H9 (cell line): ENCODE measurements at regions not wholly inside any gene's neighbourhood (a gene's known extent, or its start where the extent isn't known, plus 50 kb on each side); places are given as distances from the start of the nearest gene placed in this dataset.
"Not testable (repeated sequence)": the region's sequence is repeated elsewhere in the genome, so short reads cannot be mapped to it uniquely, and the experiment has no call there.

ENCODE experiments used
- DNase-seq: peaks from one replicate; pipeline ENCODE4 v3.0.0-alpha.2; 2017
- H2AFZ ChIP-seq: one replicate; pipeline ENCODE4 v1.6.1; 2013; ENCODE audit warnings: mild to moderate bottlenecking, low read length, control low read depth, moderate library complexity
- H2AK5ac ChIP-seq: 2 replicates; pipeline ENCODE4 v1.6.1; 2013; ENCODE audit warnings: low read length, control low read depth, mixed read lengths; ENCODE audit not compliant: insufficient read length
- H2BK120ac ChIP-seq: one replicate; pipeline ENCODE4 v1.6.1; 2013; ENCODE audit warnings: low read depth, mild to moderate bottlenecking, low read length, control low read depth, inconsistent platforms; ENCODE audit not compliant: poor library complexity, severe bottlenecking
- H2BK12ac ChIP-seq: 2 replicates; pipeline ENCODE4 v1.6.1; 2013; ENCODE audit warnings: low read length, control low read depth, mixed read lengths, low read depth; ENCODE audit not compliant: insufficient read length
- H2BK15ac ChIP-seq: 2 replicates; pipeline ENCODE4 v1.6.1; 2013; ENCODE audit warnings: low read depth, low read length, control low read depth
- H2BK20ac ChIP-seq: one replicate; pipeline ENCODE4 v1.6.1; 2013; ENCODE audit warnings: low read depth, mild to moderate bottlenecking, low read length, control low read depth, inconsistent platforms; ENCODE audit not compliant: poor library complexity, severe bottlenecking
- H2BK5ac ChIP-seq: 2 replicates; pipeline ENCODE4 v1.6.1; 2013; ENCODE audit warnings: low read length, control low read depth, mixed read lengths; ENCODE audit not compliant: insufficient read length
- H3K14ac ChIP-seq: 2 replicates; pipeline ENCODE4 v1.6.1; 2013; ENCODE audit warnings: low read length, control low read depth; ENCODE audit not compliant: insufficient read depth
- H3K18ac ChIP-seq: 2 replicates; pipeline ENCODE4 v1.6.1; 2013; ENCODE audit warnings: low read depth, mild to moderate bottlenecking, mixed read lengths, low read length, control low read depth; ENCODE audit not compliant: insufficient read length
- H3K23ac ChIP-seq: 2 replicates; pipeline ENCODE4 v1.6.1; 2013; ENCODE audit warnings: low read length, control low read depth, mixed read lengths, low read depth; ENCODE audit not compliant: insufficient read length
- H3K23me2 ChIP-seq: 2 replicates; pipeline ENCODE4 v1.6.1; 2013; ENCODE audit warnings: low read depth, mild to moderate bottlenecking, mixed read lengths, low read length, control low read depth; ENCODE audit not compliant: insufficient read length, poor library complexity, severe bottlenecking
- H3K27ac ChIP-seq: 2 replicates; pipeline ENCODE4 v1.5.1; 2013; ENCODE audit warnings: low read length, control low read depth, mixed read lengths, low read depth; ENCODE audit not compliant: insufficient read length
- H3K27me3 ChIP-seq: 2 replicates; pipeline ENCODE4 v1.6.1; 2013; ENCODE audit warnings: low read length, control low read depth, inconsistent platforms; ENCODE audit not compliant: insufficient read depth
- H3K4ac ChIP-seq: 2 replicates; pipeline ENCODE4 v1.6.1; 2013; ENCODE audit warnings: low read depth, mild to moderate bottlenecking, control low read depth, inconsistent platforms, low read length, moderate library complexity
- H3K4me1 ChIP-seq: 2 replicates; pipeline ENCODE4 v1.6.1; 2013; ENCODE audit warnings: low read length, control low read depth, inconsistent platforms; ENCODE audit not compliant: insufficient read depth
- H3K4me2 ChIP-seq: 2 replicates; pipeline ENCODE4 v1.6.1; 2013; ENCODE audit warnings: low read length, control low read depth, mixed read lengths; ENCODE audit not compliant: insufficient read length, insufficient read depth
- H3K56ac ChIP-seq: 2 replicates; pipeline ENCODE4 v1.6.1; 2013; ENCODE audit warnings: low read depth, mild to moderate bottlenecking, mixed read lengths, low read length, control low read depth; ENCODE audit not compliant: insufficient read length
- H3K79me1 ChIP-seq: 2 replicates; pipeline ENCODE4 v1.6.1; 2013; ENCODE audit warnings: low read depth, mild to moderate bottlenecking, moderate library complexity, low read length, control low read depth, inconsistent platforms; ENCODE audit not compliant: insufficient read depth, poor library complexity, severe bottlenecking
- H3K79me2 ChIP-seq: 2 replicates; pipeline ENCODE4 v1.6.1; 2013; ENCODE audit warnings: low read length, control low read depth, inconsistent platforms; ENCODE audit not compliant: insufficient read depth
- H3K9ac ChIP-seq: 2 replicates; pipeline ENCODE4 v1.6.1; 2013; ENCODE audit warnings: low read length, control low read depth, mixed read lengths; ENCODE audit not compliant: insufficient read length; ENCODE audit errors: extremely low read depth
- H3K9me3 ChIP-seq: one replicate; pipeline ENCODE4 v1.6.1; 2013; ENCODE audit warnings: low read depth, low read length, inconsistent platforms; ENCODE audit not compliant: control insufficient read depth
- H3T11ph ChIP-seq: one replicate; pipeline ENCODE4 v1.6.1; 2013; ENCODE audit warnings: mild to moderate bottlenecking, low read length, control low read depth, inconsistent platforms
- H4K20me1 ChIP-seq: one replicate; pipeline ENCODE4 v1.6.1; 2013; ENCODE audit not compliant: control insufficient read depth, insufficient read length, insufficient read depth
- H4K5ac ChIP-seq: 2 replicates; pipeline ENCODE4 v1.6.1; 2013; ENCODE audit warnings: low read depth, mild to moderate bottlenecking, mixed read lengths, low read length, control low read depth; ENCODE audit not compliant: insufficient read length
- H4K8ac ChIP-seq: replicated peaks from 2 replicates; pipeline ENCODE4 v1.6.1; 2013; ENCODE audit warnings: low read length, control low read depth, mixed read lengths, low read depth; ENCODE audit not compliant: insufficient read length
- H4K91ac ChIP-seq: 2 replicates; pipeline ENCODE4 v1.6.1; 2013; ENCODE audit warnings: low read depth, mild to moderate bottlenecking, moderate library complexity, mixed read lengths, low read length, control low read depth; ENCODE audit not compliant: insufficient read length
- H3K27ac Mint-ChIP-seq, 3 experiments: 2 replicates in 2 of 3; 3 replicates in 1 of 3; pipeline ENCODE4 v1.8.0; 2020 to 2021; ENCODE audit warnings: mixed read lengths in 3 of 3, mild to moderate bottlenecking in 1 of 3, moderate library complexity in 1 of 3
- H3K27me3 Mint-ChIP-seq: 2 replicates; pipeline ENCODE4 v1.8.0; 2021; ENCODE audit warnings: low read depth, mild to moderate bottlenecking, moderate library complexity, mixed read lengths
- H3K36me3 Mint-ChIP-seq, 3 experiments: 2 replicates in 2 of 3; 3 replicates in 1 of 3; pipeline ENCODE4 v1.8.0; 2020 to 2021; ENCODE audit warnings: low read depth in 3 of 3, mixed read lengths in 3 of 3; ENCODE audit not compliant: insufficient read depth in 1 of 3
- H3K4me1 Mint-ChIP-seq, 2 experiments: 2 replicates each; pipeline ENCODE4 v1.8.0; 2020; ENCODE audit warnings: mixed read lengths in 2 of 2
- H3K4me3 Mint-ChIP-seq, 2 experiments: 2 replicates in 1 of 2; 3 replicates in 1 of 2; pipeline ENCODE4 v1.8.0; 2020 to 2021; ENCODE audit warnings: mild to moderate bottlenecking in 2 of 2, mixed read lengths in 2 of 2, moderate library complexity in 1 of 2
- H3K9me3 Mint-ChIP-seq, 2 experiments: 2 replicates in 1 of 2; 3 replicates in 1 of 2; pipeline ENCODE4 v1.8.0; 2020; ENCODE audit warnings: mild to moderate bottlenecking in 2 of 2, mixed read lengths in 2 of 2, moderate library complexity in 1 of 2
- CTCF ChIP-seq: fragments of 200-600 bp; sonication (generic); conservative IDR thresholded peaks from 3 replicates; pipeline ENCODE4 v1.8.0; 2021; ENCODE audit warnings: antibody characterized with exemption, mild to moderate bottlenecking
- WGBS: extraction: QIAGEN DNeasy Blood & Tissue Kit; methylation state at CpG from one replicate; pipeline ENCODE4 v1.1.7; 2013; ENCODE audit warnings: missing lambda C conversion rate, low lambda C conversion rate, mixed read lengths; ENCODE audit not compliant: insufficient read length; ENCODE audit errors: extremely low coverage; 5-methylcytosine and 5-hydroxymethylcytosine counted together

GRCh38 chr5:163917747-163918146 is 412.3 kb downstream of the MAT2B start:
- no peak overlapping the region for H3T11ph ChIP-seq
- H3K9me3 Mint-ChIP-seq: peaks cover 13 to 20% of the 10 kb centered on the region in 2 experiments
- H3K14ac ChIP-seq: no peak overlapping the region
- TF ChIP-seq CTCF: no peak
- H3K27me3 ChIP-seq: no peaks in the 10 kb centered on the region
- H4K91ac ChIP-seq: no peak overlapping the region
- H3K27me3 Mint-ChIP-seq: no peaks in the 10 kb centered on the region
- peaks cover 5 to 16% (median 9%) of the 10 kb centered on the region in 3 experiments; a peak in 6 of 7 replicates for H3K36me3 Mint-ChIP-seq
- H3K9ac ChIP-seq: no peak overlapping the region
- no peak overlapping the region for H3K4me2 ChIP-seq
- no CpG with 5 or more reads among the region's 1 CpG for WGBS
- H3K18ac ChIP-seq: no peak overlapping the region
- no peak overlapping the region for H2AK5ac ChIP-seq
- H3K23me2 ChIP-seq: no peaks in the 10 kb centered on the region
- no peak overlapping the region for H3K23ac ChIP-seq
- H3K79me2 ChIP-seq: no peaks in the 10 kb centered on the region
- H2BK15ac ChIP-seq: no peak overlapping the region
- H3K4me3 Mint-ChIP-seq: no peak overlapping the region
- no peak overlapping the region for H4K5ac ChIP-seq
- no peaks in the 10 kb centered on the region for H3K79me1 ChIP-seq
- no peaks in the 10 kb centered on the region for H4K20me1 ChIP-seq
- H3K56ac ChIP-seq: no peak overlapping the region
- H3K9me3 ChIP-seq: no peaks in the 10 kb centered on the region
- no peak overlapping the region for H2BK120ac ChIP-seq
- H3K4ac ChIP-seq: no peak overlapping the region
- no peak overlapping the region for H3K27ac ChIP-seq
- H2BK12ac ChIP-seq: no peak overlapping the region
- no peak overlapping the region for H2AFZ ChIP-seq
- no peak for DNase-seq
- no peak overlapping the region for H4K8ac ChIP-seq
- peaks cover 11 to 17% of the 10 kb centered on the region in 2 experiments for H3K4me1 Mint-ChIP-seq
- H2BK20ac ChIP-seq: no peak overlapping the region
- no peak overlapping the region for H2BK5ac ChIP-seq
- no peak overlapping the region for H3K27ac Mint-ChIP-seq
- peaks cover 4% of the 10 kb centered on the region; the same call in 1 of the 2 replicates for H3K4me1 ChIP-seq

- H3K27me3 ChIP-seq, H2BK12ac ChIP-seq, DNase-seq, H4K8ac ChIP-seq, H3K4me1 ChIP-seq, H4K91ac ChIP-seq, H4K5ac ChIP-seq, H3K18ac ChIP-seq, H3K27me3 Mint-ChIP-seq, H3K23ac ChIP-seq, H3K9ac ChIP-seq, H3K79me2 ChIP-seq, H4K20me1 ChIP-seq, H3K36me3 Mint-ChIP-seq, H3K79me1 ChIP-seq, H3K4me1 Mint-ChIP-seq, H2AFZ ChIP-seq, H3K56ac ChIP-seq, H3K4ac ChIP-seq, H3K27ac Mint-ChIP-seq, H3K4me3 Mint-ChIP-seq, H3K9me3 ChIP-seq, H2BK20ac ChIP-seq, H3K23me2 ChIP-seq, H2BK120ac ChIP-seq, H3K9me3 Mint-ChIP-seq, H3T11ph ChIP-seq, H2BK15ac ChIP-seq, H3K14ac ChIP-seq, H2AK5ac ChIP-seq, H3K27ac ChIP-seq, H3K4me2 ChIP-seq, H2BK5ac ChIP-seq: not testable (repeated sequence)
- WGBS: no CpG with 5 or more reads among the region's 1 CpG
These were observed 429.6 kb downstream of the MAT2B start for GRCh38 chr5:163934990-163935389.
